ENCODE measurements at regions not wholly inside any gene's neighbourhood (a gene's known extent, or its start where the extent isn't known, plus 50 kb on each side); places are given as distances from the start of the nearest gene placed in this dataset.

DNA sequence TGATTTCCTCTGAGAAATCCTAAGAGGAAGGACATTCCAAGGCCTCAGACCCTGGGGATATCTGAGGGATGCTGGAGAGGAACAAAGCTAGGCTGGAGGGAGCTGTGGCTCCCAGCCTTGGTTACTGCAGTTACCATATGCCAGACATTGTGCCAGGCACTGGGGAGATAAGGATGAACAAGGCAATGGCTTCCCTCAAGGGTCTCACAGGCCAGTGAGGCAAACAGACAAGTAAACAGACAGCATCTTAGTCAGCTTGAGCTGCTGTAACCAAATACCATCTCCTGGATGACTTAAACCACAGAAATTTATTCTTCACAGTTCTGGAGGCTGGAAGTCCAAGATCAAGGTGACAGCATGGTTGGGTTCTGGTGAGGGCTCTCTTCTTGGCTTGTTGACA lies 91.8 kb downstream of the SKA1 start:
- POLR2A ChIA-PET: no interaction called here
- DNase-seq (ENCODE audit: low read depth, low spot score): no peak
- CTCF ChIA-PET: no interaction called here

DNA sequence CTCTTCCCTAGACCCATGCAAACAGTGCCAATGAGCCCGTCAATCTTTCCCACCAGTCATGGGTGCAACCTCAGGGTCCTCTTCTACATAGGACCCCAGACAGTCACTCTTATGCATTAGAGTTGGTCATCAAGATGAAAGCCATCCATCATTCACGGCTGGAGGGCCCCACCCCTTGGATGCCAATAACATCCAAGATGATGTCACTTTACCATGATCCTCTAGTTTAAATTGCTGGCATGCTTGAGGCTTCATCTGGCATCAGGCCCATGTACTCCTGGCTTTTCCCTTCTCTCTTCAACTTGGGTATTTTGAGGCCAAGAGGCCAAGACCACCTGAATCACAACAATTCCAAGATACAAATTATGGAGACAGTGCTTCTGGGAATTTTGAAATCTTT lies 91.1 kb upstream of the MAPK4 start:
- no peaks in the 10 kb centered on the region for H3K4me1 ChIP-seq (ENCODE audit: control insufficient read depth in 1 of 2, insufficient read depth in 2 of 2, low read length in 2 of 2)
- no peaks in the 10 kb centered on the region for H3K9me3 ChIP-seq (ENCODE audit: control insufficient read depth in 1 of 2, insufficient read depth in 1 of 2, low read depth in 1 of 2, low read length in 2 of 2)
- H3K9me2 ChIP-seq (ENCODE audit: insufficient read depth): no peaks in the 10 kb centered on the region
- H3K4me2 ChIP-seq (ENCODE audit: low read length): no peak overlapping the region
- no peak overlapping the region for H3K27ac ChIP-seq (ENCODE audit: low read depth, low read length)
- H3K27me3 ChIP-seq (ENCODE audit: insufficient read depth, low read length): peaks cover 21% of the 10 kb centered on the region; the same call in 1 of the 2 replicates
- CTCF ChIA-PET: no interaction called here
- DNase-seq (ENCODE audit: low read depth, low spot score) (no peak), ATAC-seq (no peak)
- BruUV-seq (replicated peaks): no TSS peak
- no peak overlapping the region for H3K4me3 ChIP-seq (replicated peaks in 1 of 2; ENCODE audit: low read depth in 1 of 2, low read length in 2 of 2)
- RAD21 ChIA-PET (ENCODE audit: low non-redundant PET in 1 of 2, low total read pairs in 2 of 2, uncharacterized antibody in 2 of 2, unreplicated experiment in 2 of 2): no interaction called here
- POLR2A ChIA-PET: no interaction called here
- no peak overlapping the region for H2AFZ ChIP-seq (ENCODE audit: low read depth, low read length, poor library complexity, severe bottlenecking)
- intact Hi-C loops (cut with micrococcal nuclease): no loop called here
- no peaks in the 10 kb centered on the region for H4K20me1 ChIP-seq (ENCODE audit: insufficient read depth)
- no peaks in the 10 kb centered on the region for H3K79me2 ChIP-seq (ENCODE audit: insufficient read depth, low read length)
- TF ChIP-seq SP1 (IDR thresholded peaks at IDR 0.05; ENCODE audit: low read depth) (no peak), SIN3A (IDR thresholded peaks at IDR 0.05; ENCODE audit: low read depth) (no peak), ELF1 (IDR thresholded peaks at IDR 0.05; ENCODE audit: borderline replicate concordance, low read depth) (no peak), CBX3 (IDR thresholded peaks at IDR 0.05; ENCODE audit: low read depth) (no peak), YY1 (IDR thresholded peaks at IDR 0.05; ENCODE audit: extremely low read depth, insufficient replicate concordance, low read depth, low read length) (no peak), EZH2phosphoT487 (IDR thresholded peaks at IDR 0.05; ENCODE audit: borderline replicate concordance) (no peak), FOSL1 (IDR thresholded peaks at IDR 0.05; ENCODE audit: low read depth) (no peak), ZFX (IDR thresholded peaks at IDR 0.05) (no peak), EGR1 (IDR thresholded peaks at IDR 0.05; ENCODE audit: low read depth) (no peak), JUND (IDR thresholded peaks at IDR 0.05) (no peak), SRF (IDR thresholded peaks at IDR 0.05; ENCODE audit: low read depth) (no peak), EZH2 (IDR thresholded peaks at IDR 0.05) (no peak), POLR2A (IDR thresholded peaks at IDR 0.05; ENCODE audit: borderline replicate concordance, extremely low read depth, insufficient read depth, insufficient read length) (no peak)
- TF ChIP-seq, protein P1, sequence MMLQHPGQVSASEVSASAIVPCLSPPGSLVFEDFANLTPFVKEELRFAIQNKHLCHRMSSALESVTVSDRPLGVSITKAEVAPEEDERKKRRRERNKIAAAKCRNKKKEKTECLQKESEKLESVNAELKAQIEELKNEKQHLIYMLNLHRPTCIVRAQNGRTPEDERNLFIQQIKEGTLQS (IDR thresholded peaks at IDR 0.05): no peak
- H3K9ac ChIP-seq (ENCODE audit: low read length): no peak overlapping the region
- H3K36me3 ChIP-seq (ENCODE audit: control insufficient read depth in 1 of 2, insufficient read depth in 2 of 2, low read length in 2 of 2): no peaks in the 10 kb centered on the region

More for the DNA sequence above, 91.8 kb downstream of the SKA1 start:
- no peak overlapping the region for H3K9ac ChIP-seq (ENCODE audit: low read length)
- no peak overlapping the region for H3K4me2 ChIP-seq (ENCODE audit: low read length)
- no peaks in the 10 kb centered on the region for H3K9me2 ChIP-seq (ENCODE audit: insufficient read depth)
- no peak for ATAC-seq
- H3K27ac ChIP-seq (ENCODE audit: low read depth, low read length): no peak overlapping the region
- H3K9me3 ChIP-seq (ENCODE audit: control insufficient read depth in 1 of 2, insufficient read depth in 1 of 2, low read depth in 1 of 2, low read length in 2 of 2): no peaks in the 10 kb centered on the region
- H4K20me1 ChIP-seq (ENCODE audit: insufficient read depth): no peaks in the 10 kb centered on the region
- H2AFZ ChIP-seq (ENCODE audit: low read depth, low read length, poor library complexity, severe bottlenecking): no peak overlapping the region
- intact Hi-C loops (cut with micrococcal nuclease): no loop called here
- BruUV-seq (replicated peaks): no TSS peak
- H3K4me1 ChIP-seq (ENCODE audit: control insufficient read depth in 1 of 2, insufficient read depth in 2 of 2, low read length in 2 of 2): no peaks in the 10 kb centered on the region
- H3K27me3 ChIP-seq (ENCODE audit: insufficient read depth, low read length): no peaks in the 10 kb centered on the region
- no peaks in the 10 kb centered on the region for H3K36me3 ChIP-seq (ENCODE audit: control insufficient read depth in 1 of 2, insufficient read depth in 2 of 2, low read length in 2 of 2)
- no peak overlapping the region for H3K4me3 ChIP-seq (replicated peaks in 1 of 2; ENCODE audit: low read depth in 1 of 2, low read length in 2 of 2)
- RAD21 ChIA-PET (ENCODE audit: low non-redundant PET in 1 of 2, low total read pairs in 2 of 2, uncharacterized antibody in 2 of 2, unreplicated experiment in 2 of 2): no interaction called here
- no peaks in the 10 kb centered on the region for H3K79me2 ChIP-seq (ENCODE audit: insufficient read depth, low read length)
- TF ChIP-seq CBX3 (IDR thresholded peaks at IDR 0.05; ENCODE audit: low read depth): no peak
